ENCODE measurements at regions not wholly inside any gene's neighbourhood (a gene's known extent, or its start where the extent isn't known, plus 50 kb on each side); places are given as distances from the start of the nearest gene placed in this dataset.

DNA sequence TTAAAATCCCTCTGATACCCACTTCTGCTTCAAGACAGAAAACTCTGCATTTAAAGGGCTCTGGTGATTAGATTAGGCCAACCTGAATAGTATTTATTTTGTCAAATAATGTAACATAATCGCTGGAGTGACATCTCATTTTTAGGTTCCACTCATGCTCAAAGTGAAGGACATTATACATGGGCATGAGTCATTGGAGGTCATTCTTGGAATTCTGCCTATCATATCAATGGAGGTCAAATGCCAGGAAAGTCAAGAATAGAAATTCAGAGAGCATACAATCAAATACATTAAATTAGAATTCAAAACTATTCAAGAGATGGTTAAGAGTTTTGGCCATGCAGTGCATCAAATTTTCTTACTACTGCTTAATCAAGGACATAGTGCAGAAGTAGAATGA lies 50.8 kb upstream of the PRSS1 start:
- no peak for DNase-seq
- Histone ChIP-seq H3K4me1 (no peaks in the 10 kb centered on the region), H3K4me3 (no peak overlapping the region), H3K9me3 (no peaks in the 10 kb centered on the region), H3K27me3 (no peaks in the 10 kb centered on the region), H3K36me3 (no peaks in the 10 kb centered on the region), H3K27ac (no peak overlapping the region)
- WGBS, 2 donors (ENCODE audit: low coverage in 1 of 2): 60 to 96% methylated on average over 1 of the region's 1 CpG
- TF ChIP-seq, protein P1, sequence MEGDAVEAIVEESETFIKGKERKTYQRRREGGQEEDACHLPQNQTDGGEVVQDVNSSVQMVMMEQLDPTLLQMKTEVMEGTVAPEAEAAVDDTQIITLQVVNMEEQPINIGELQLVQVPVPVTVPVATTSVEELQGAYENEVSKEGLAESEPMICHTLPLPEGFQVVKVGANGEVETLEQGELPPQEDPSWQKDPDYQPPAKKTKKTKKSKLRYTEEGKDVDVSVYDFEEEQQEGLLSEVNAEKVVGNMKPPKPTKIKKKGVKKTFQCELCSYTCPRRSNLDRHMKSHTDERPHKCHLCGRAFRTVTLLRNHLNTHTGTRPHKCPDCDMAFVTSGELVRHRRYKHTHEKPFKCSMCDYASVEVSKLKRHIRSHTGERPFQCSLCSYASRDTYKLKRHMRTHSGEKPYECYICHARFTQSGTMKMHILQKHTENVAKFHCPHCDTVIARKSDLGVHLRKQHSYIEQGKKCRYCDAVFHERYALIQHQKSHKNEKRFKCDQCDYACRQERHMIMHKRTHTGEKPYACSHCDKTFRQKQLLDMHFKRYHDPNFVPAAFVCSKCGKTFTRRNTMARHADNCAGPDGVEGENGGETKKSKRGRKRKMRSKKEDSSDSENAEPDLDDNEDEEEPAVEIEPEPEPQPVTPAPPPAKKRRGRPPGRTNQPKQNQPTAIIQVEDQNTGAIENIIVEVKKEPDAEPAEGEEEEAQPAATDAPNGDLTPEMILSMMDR (IDR thresholded peaks at IDR 0.05): no peak
- TF ChIP-seq POLR2A (IDR thresholded peaks at IDR 0.05) (no peak), POLR2AphosphoS5 (IDR thresholded peaks at IDR 0.05) (no peak), EP300 (IDR thresholded peaks at IDR 0.05; ENCODE audit: low read depth) (no peak)
- intact Hi-C loops (cut with DNase I; ENCODE audit: low total_unique reads): no loop called here
- in situ Hi-C loops (cut with MboI; ENCODE audit: low pct_ligation_motif_present in 1 of 4, low pct_unique_long_range_greater_than_20kb in 1 of 4, low sequenced_read_pairs in 3 of 4): no loop called here

DNA sequence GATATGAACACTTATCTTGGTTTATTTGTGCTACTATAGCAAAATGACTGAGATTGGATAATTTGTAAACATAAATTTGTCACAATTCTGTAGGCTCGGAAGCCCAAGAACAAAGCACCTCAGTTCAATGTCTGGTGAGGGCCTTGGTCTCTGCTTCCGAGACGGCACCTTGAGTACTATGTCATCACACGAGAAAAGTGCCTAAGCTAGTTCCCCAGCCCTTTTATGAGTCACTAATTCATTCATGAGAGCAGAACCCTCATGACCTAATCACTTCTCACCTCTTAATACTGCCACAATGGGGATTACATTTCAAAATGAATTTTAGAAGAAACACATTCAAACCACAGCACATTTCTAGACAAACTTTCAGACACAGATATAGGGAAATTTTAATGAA lies 52.0 kb upstream of the PRSS1 start:
- Histone ChIP-seq H3K36me3 (no peaks in the 10 kb centered on the region), H3K4me1 (no peaks in the 10 kb centered on the region), H3K27me3 (no peaks in the 10 kb centered on the region), H3K4me3 (no peak overlapping the region), H3K27ac (no peak overlapping the region), H3K9me3 (no peaks in the 10 kb centered on the region)
- DNase-seq: no peak
- intact Hi-C loops (cut with DNase I; ENCODE audit: low total_unique reads): no loop called here
- TF ChIP-seq, protein P1 (IDR thresholded peaks at IDR 0.05): no peak
- TF ChIP-seq POLR2AphosphoS5 (IDR thresholded peaks at IDR 0.05) (no peak), EP300 (IDR thresholded peaks at IDR 0.05; ENCODE audit: low read depth) (no peak), POLR2A (IDR thresholded peaks at IDR 0.05) (no peak)
- in situ Hi-C loops (cut with MboI; ENCODE audit: low pct_ligation_motif_present in 1 of 4, low pct_unique_long_range_greater_than_20kb in 1 of 4, low sequenced_read_pairs in 3 of 4): no loop called here
- WGBS, 2 donors (ENCODE audit: low coverage in 1 of 2): 61% methylated on average over 4 of the region's 4 CpGs; no CpG with 5 or more reads in 1 of the 2 donors

DNA sequence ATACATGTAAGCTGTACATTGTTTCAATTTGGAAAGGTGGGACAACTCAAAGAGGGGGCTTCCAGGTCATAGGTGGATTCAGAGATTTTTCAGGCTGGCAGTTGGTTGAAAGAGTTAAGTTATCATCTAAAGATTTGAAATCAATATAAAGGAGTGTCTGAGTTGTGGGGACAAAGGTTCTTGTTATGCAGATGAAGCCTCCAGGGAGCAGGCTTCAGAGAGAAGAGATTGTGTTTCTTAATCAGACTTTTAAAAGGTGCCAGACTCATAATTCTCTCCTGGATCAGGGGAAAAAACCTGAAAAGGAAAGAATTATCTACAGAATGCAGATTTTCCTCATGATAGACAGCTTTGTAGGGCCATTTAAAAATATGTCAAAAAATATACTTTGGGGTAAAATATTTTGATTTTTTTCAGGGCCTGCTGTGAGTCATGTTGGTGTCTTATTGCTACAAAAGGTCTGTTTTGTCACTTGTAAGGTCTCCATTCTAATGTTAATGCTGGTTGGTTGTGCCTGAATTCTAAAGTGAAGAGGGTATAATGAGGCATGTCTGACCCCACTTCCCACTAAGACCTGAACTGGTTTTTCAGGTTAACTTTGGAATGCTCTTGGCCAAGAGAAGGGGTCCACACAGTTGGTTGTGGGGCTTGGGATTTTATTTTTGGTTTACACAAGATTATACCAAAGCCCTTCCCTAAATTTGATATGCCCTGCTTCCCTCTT lies 52.7 kb upstream of the PRSS1 start:
- intact Hi-C loops (cut with DNase I; ENCODE audit: low total_unique reads) (no loop called here), in situ Hi-C loops (cut with MboI; ENCODE audit: low pct_ligation_motif_present in 1 of 4, low pct_unique_long_range_greater_than_20kb in 1 of 4, low sequenced_read_pairs in 3 of 4) (no loop called here)
- no peak overlapping the region for H3K27ac ChIP-seq
- H3K36me3 ChIP-seq: no peaks in the 10 kb centered on the region
- H3K4me3 ChIP-seq: no peak overlapping the region
- no peaks in the 10 kb centered on the region for H3K9me3 ChIP-seq
- no peak for DNase-seq
- no peaks in the 10 kb centered on the region for H3K4me1 ChIP-seq
- no peaks in the 10 kb centered on the region for H3K27me3 ChIP-seq
- TF ChIP-seq POLR2A (IDR thresholded peaks at IDR 0.05) (no peak), POLR2AphosphoS5 (IDR thresholded peaks at IDR 0.05) (no peak), EP300 (IDR thresholded peaks at IDR 0.05; ENCODE audit: low read depth) (no peak)
- TF ChIP-seq, protein P1 (IDR thresholded peaks at IDR 0.05): no peak

DNA sequence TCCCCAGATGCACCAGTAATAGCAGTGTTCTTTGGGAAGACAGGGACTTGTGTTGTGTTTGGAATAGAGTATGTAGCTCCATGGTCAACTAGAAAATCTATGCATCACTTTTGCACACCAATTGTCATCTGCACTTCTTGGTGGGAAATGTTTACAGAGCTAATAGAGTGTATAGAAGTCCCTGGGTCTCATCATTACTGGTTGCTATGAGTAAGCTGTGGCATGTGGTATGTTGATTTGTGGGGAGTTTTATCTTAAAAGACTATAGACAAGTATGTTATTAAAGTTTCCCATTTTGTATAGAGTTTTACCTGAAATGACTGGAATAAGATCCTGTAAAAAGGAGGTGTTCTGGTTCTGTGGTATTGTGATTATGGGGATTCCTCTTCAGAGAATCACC lies 55.4 kb upstream of the PRSS1 start:
- Histone ChIP-seq H3K4me1 (no peaks in the 10 kb centered on the region), H3K4me3 (no peak overlapping the region), H3K36me3 (no peaks in the 10 kb centered on the region), H3K9me3 (no peaks in the 10 kb centered on the region), H3K27me3 (no peaks in the 10 kb centered on the region), H3K27ac (no peak overlapping the region)
- in situ Hi-C loops (cut with MboI; ENCODE audit: low pct_ligation_motif_present in 1 of 4, low pct_unique_long_range_greater_than_20kb in 1 of 4, low sequenced_read_pairs in 3 of 4) (no loop called here), intact Hi-C loops (cut with DNase I; ENCODE audit: low total_unique reads) (no loop called here)
- DNase-seq: no peak
- TF ChIP-seq EP300 (IDR thresholded peaks at IDR 0.05; ENCODE audit: low read depth) (no peak), POLR2A (IDR thresholded peaks at IDR 0.05) (no peak), POLR2AphosphoS5 (IDR thresholded peaks at IDR 0.05) (no peak)
- TF ChIP-seq, protein P1 (IDR thresholded peaks at IDR 0.05): no peak
